ENCODE measurements at regions not wholly inside any gene's neighbourhood (a gene's known extent, or its start where the extent isn't known, plus 50 kb on each side); places are given as distances from the start of the nearest gene placed in this dataset.

GRCh38 chr2:83582589-83582988 lies 876.5 kb downstream of the SUCLG1 start:
- no peak for DNase-seq (ENCODE audit: low spot score)
- TF ChIP-seq, protein P1, sequence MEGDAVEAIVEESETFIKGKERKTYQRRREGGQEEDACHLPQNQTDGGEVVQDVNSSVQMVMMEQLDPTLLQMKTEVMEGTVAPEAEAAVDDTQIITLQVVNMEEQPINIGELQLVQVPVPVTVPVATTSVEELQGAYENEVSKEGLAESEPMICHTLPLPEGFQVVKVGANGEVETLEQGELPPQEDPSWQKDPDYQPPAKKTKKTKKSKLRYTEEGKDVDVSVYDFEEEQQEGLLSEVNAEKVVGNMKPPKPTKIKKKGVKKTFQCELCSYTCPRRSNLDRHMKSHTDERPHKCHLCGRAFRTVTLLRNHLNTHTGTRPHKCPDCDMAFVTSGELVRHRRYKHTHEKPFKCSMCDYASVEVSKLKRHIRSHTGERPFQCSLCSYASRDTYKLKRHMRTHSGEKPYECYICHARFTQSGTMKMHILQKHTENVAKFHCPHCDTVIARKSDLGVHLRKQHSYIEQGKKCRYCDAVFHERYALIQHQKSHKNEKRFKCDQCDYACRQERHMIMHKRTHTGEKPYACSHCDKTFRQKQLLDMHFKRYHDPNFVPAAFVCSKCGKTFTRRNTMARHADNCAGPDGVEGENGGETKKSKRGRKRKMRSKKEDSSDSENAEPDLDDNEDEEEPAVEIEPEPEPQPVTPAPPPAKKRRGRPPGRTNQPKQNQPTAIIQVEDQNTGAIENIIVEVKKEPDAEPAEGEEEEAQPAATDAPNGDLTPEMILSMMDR (IDR thresholded peaks at IDR 0.05; ENCODE audit: extremely low read depth, missing control alignments), result no peak

- DNase-seq (ENCODE audit: low spot score), result no peak
- TF ChIP-seq, protein P1 (IDR thresholded peaks at IDR 0.05; ENCODE audit: extremely low read depth, missing control alignments), result no peak
Observed at GRCh38 chr2:83579507-83579906, 879.6 kb downstream of the SUCLG1 start.

DNA sequence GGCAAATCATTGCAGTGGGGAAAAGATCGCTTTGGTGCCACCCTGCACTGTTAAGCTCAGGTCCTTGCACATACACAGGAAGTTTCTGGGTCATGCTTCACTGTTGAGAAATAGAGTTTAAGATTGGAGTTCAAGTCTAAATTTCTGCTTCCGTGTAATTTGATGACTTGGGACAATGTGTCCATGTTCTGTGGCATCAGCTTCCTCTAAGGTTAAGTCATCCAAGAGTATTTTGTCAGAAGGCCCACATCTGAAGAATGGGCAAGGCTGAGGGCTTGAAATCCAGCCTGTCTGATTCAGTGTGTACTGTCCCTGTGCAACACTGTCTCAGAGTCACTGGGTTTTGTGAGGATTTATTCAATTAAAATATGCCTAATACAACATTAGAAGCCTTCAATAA lies 880.7 kb downstream of the SUCLG1 start:
- TF ChIP-seq, protein P1 (IDR thresholded peaks at IDR 0.05; ENCODE audit: extremely low read depth, missing control alignments), result no peak
- DNase-seq (ENCODE audit: low spot score), result no peak

- TF ChIP-seq, protein P1 (IDR thresholded peaks at IDR 0.05; ENCODE audit: extremely low read depth, missing control alignments), result no peak
- no peak for DNase-seq (ENCODE audit: low spot score)
Observed at GRCh38 chr2:83574614-83575013, 884.5 kb downstream of the SUCLG1 start.

GRCh38 chr2:83573060-83573459 lies 886.0 kb downstream of the SUCLG1 start:
- no peak for DNase-seq (ENCODE audit: low spot score)
- TF ChIP-seq, protein P1 (IDR thresholded peaks at IDR 0.05; ENCODE audit: extremely low read depth, missing control alignments), result no peak

DNA sequence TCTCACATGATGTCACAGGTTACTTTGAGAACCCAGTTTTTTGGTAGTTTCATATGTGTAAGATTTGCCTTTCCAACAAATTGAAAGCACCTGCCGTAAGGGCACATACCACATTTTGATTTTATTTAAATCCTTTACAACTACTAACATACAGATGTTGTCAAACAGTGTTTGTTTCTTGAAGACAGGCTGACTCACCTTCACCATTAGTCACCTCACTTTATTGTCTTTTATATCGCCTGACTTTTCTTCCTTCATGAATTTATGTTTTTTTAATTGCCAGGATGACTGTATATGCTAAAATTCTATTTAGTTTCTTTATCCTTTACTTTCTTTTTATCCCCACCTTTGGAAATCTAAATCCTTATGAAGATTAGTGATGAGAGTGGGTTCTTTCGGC lies 886.7 kb downstream of the SUCLG1 start:
- TF ChIP-seq, protein P1 (IDR thresholded peaks at IDR 0.05; ENCODE audit: extremely low read depth, missing control alignments), result no peak
- no peak for DNase-seq (ENCODE audit: low spot score)

GRCh38 chr2:83567551-83567950 lies 891.5 kb downstream of the SUCLG1 start:
- DNase-seq (ENCODE audit: low spot score), result no peak
- TF ChIP-seq, protein P1 (IDR thresholded peaks at IDR 0.05; ENCODE audit: extremely low read depth, missing control alignments), result no peak

All from GM20000 (cell line).